ENCODE measurements at regions not wholly inside any gene's neighbourhood (a gene's known extent, or its start where the extent isn't known, plus 50 kb on each side); places are given as distances from the start of the nearest gene placed in this dataset.

GRCh38 chr13:22934744-22935523, 245.8 kb upstream of the SGCG start (continued):
- TF ChIP-seq ZNF462 (CRISPR knock-in tag; IDR thresholded peaks at IDR 0.05) (no peak), NANOG (IDR thresholded peaks at IDR 0.05; ENCODE audit: borderline replicate concordance) (no peak)

GRCh38 chr13:22936228-22936627, 244.6 kb upstream of the SGCG start:
- H3K9me2 ChIP-seq (ENCODE audit: insufficient read depth) = no peaks in the 10 kb centered on the region
- no peaks in the 10 kb centered on the region for H3K27me3 ChIP-seq (ENCODE audit: insufficient read depth)
- no peak overlapping the region for H3K27ac ChIP-seq (ENCODE audit: low read depth)
- no peaks in the 10 kb centered on the region for H3K4me1 ChIP-seq (ENCODE audit: insufficient read depth)
- peak; percentile 48 for ATAC-seq
- no peaks in the 10 kb centered on the region for H4K20me1 ChIP-seq (replicated peaks; ENCODE audit: insufficient read depth)
- peaks cover 4% of the 10 kb centered on the region; the same call in 1 of the 3 replicates for H3K36me3 Mint-ChIP-seq (ENCODE audit: low read depth)
- H3K4me3 Mint-ChIP-seq = no peak overlapping the region
- no peak overlapping the region for H2AFZ ChIP-seq
- no peak overlapping the region for H3K4me3 ChIP-seq
- no peaks in the 10 kb centered on the region for H3F3A ChIP-seq (replicated peaks; ENCODE audit: low read depth)
- H3K79me2 ChIP-seq (replicated peaks; ENCODE audit: insufficient read depth) = no peaks in the 10 kb centered on the region
- H3K27ac Mint-ChIP-seq = no peak overlapping the region
- no peaks in the 10 kb centered on the region for H3K4me1 Mint-ChIP-seq
- H3K27me3 Mint-ChIP-seq (ENCODE audit: insufficient read depth, low read depth, poor library complexity) = no peaks in the 10 kb centered on the region
- DNase-seq (ENCODE audit: low spot score) = peak; percentile 10
- H3K9me3 Mint-ChIP-seq = peaks cover 23% of the 10 kb centered on the region
- H3K36me3 ChIP-seq (ENCODE audit: insufficient read depth) = no peaks in the 10 kb centered on the region
- H3K4me2 ChIP-seq = no peak overlapping the region
- no peak for TF ChIP-seq ETS1 (IDR thresholded peaks at IDR 0.05)
- TF ChIP-seq ZNF462 (CRISPR knock-in tag; IDR thresholded peaks at IDR 0.05) = no peak
- TF ChIP-seq CREB1 (CRISPR knock-in tag; IDR thresholded peaks at IDR 0.05; ENCODE audit: low read depth) = no peak
- no peak for TF ChIP-seq EZH2 (IDR thresholded peaks at IDR 0.05; ENCODE audit: low read depth, unreplicated experiment)
- no peak for TF ChIP-seq ZNF331 (CRISPR knock-in tag; IDR thresholded peaks at IDR 0.05; ENCODE audit: low read depth)

Data from GM23338 (cell line).